IMR-90 (cell line): ENCODE measurements at regions not wholly inside any gene's neighbourhood (a gene's known extent, or its start where the extent isn't known, plus 50 kb on each side); places are given as distances from the start of the nearest gene placed in this dataset.

Source experiments
- ATAC-seq: fragments of 200-7000 bp; cut with Tn5 transposase; 2 replicates; pipeline ENCODE4 v1.9.1; 2020; ENCODE audit warnings: low read depth, mild to moderate bottlenecking, moderate library complexity
- BruUV-seq: library from RNA; stranded (reverse); fragments of 400-500 nt; replicated peaks from 2 replicates; lab custom pipeline; 2021; lab: Mats Ljungman, UMichigan
- CTCF ChIA-PET: fragments of 300-600 bp; formaldehyde crosslinking; extraction: SDS; loops from one replicate; lab custom pipeline; 2021; ENCODE audit warnings: antibody characterized with exemption; lab: Yijun Ruan, JAX
- POLR2A ChIA-PET: fragments of 300-600 bp; sonication (Branson Sonifier 250); formaldehyde crosslinking; loops from one replicate; lab custom pipeline; 2022; ENCODE audit warnings: antibody characterized with exemption; ENCODE audit not compliant: unreplicated experiment; lab: Charles Lee
- DNase-seq: peaks from one replicate; pipeline ENCODE4 v3.0.0; 2013
- H2AFZ ChIP-seq: replicated peaks from 2 replicates; pipeline ENCODE3; 2013; ENCODE audit warnings: low read length, mild to moderate bottlenecking; ENCODE audit not compliant: poor library complexity
- H2AK5ac ChIP-seq: 2 replicates; pipeline ENCODE4 v1.6.1; 2013; ENCODE audit warnings: low read depth, low read length, inconsistent platforms
- H2AK9ac ChIP-seq: replicated peaks from 2 replicates; pipeline ENCODE3; 2013; ENCODE audit warnings: mild to moderate bottlenecking, low read depth, low read length, moderate library complexity; ENCODE audit not compliant: poor library complexity
- H2BK120ac ChIP-seq: 2 replicates; pipeline ENCODE4 v1.6.1; 2013; ENCODE audit warnings: low read depth, low read length, inconsistent platforms
- H2BK15ac ChIP-seq: 3 replicates; pipeline ENCODE4 v1.6.1; 2013; ENCODE audit warnings: low read depth, low read length, inconsistent platforms
- H2BK20ac ChIP-seq: 2 replicates; pipeline ENCODE4 v1.6.1; 2013; ENCODE audit warnings: low read depth, mild to moderate bottlenecking, inconsistent platforms, low read length, moderate library complexity
- H2BK5ac ChIP-seq: 2 replicates; pipeline ENCODE4 v1.6.1; 2013; ENCODE audit warnings: mild to moderate bottlenecking, low read depth, low read length, inconsistent platforms; ENCODE audit not compliant: poor library complexity, severe bottlenecking
- H3K14ac ChIP-seq: replicated peaks from 2 replicates; pipeline ENCODE4 v1.6.1; 2013; ENCODE audit warnings: low read depth, low read length, inconsistent platforms
- H3K18ac ChIP-seq: 2 replicates; pipeline ENCODE4 v1.6.1; 2013; ENCODE audit warnings: low read depth, low read length, control low read depth
- H3K23ac ChIP-seq: 2 replicates; pipeline ENCODE4 v1.6.1; 2013; ENCODE audit warnings: low read depth, low read length, inconsistent platforms
- H3K27ac ChIP-seq: 2 replicates; pipeline ENCODE4 v1.5.1; 2013; ENCODE audit warnings: mild to moderate bottlenecking, control low read depth, low read length; ENCODE audit not compliant: insufficient read depth
- H3K27me3 ChIP-seq: 2 replicates; pipeline ENCODE4 v1.6.1; 2013; ENCODE audit warnings: low read length; ENCODE audit not compliant: control insufficient read depth, insufficient read depth
- H3K36me3 ChIP-seq: 2 replicates; pipeline ENCODE4 v1.6.1; 2013; ENCODE audit warnings: low read length, mixed read lengths; ENCODE audit not compliant: control insufficient read depth, insufficient read depth
- H3K4ac ChIP-seq: 2 replicates; pipeline ENCODE4 v1.6.1; 2013; ENCODE audit warnings: low read depth, low read length, inconsistent platforms
- H3K4me1 ChIP-seq: 2 replicates; pipeline ENCODE4 v1.6.1; 2013; ENCODE audit warnings: low read length, mixed read lengths; ENCODE audit not compliant: control insufficient read depth, insufficient read depth
- H3K4me2 ChIP-seq: 2 replicates; pipeline ENCODE4 v1.6.1; 2013; ENCODE audit warnings: low read depth, mild to moderate bottlenecking, control low read depth, low read length, moderate library complexity
- H3K4me3 ChIP-seq: 2 replicates; pipeline ENCODE4 v1.5.1; 2013; ENCODE audit warnings: low read depth, mild to moderate bottlenecking, control low read depth, low read length, moderate library complexity; ENCODE audit not compliant: insufficient read depth
- H3K56ac ChIP-seq: 2 replicates; pipeline ENCODE4 v1.6.1; 2013; ENCODE audit warnings: low read length, inconsistent platforms; ENCODE audit not compliant: insufficient read depth; ENCODE audit errors: extremely low read depth
- H3K79me1 ChIP-seq, 2 experiments: 2 replicates each; pipeline ENCODE4 v1.6.1; 2013; ENCODE audit warnings: low read length in 2 of 2, inconsistent platforms in 1 of 2, low read depth in 1 of 2
- H3K9ac ChIP-seq: 2 replicates; pipeline ENCODE4 v1.6.1; 2013; ENCODE audit warnings: low read depth, low read length, control low read depth
- H3K9me1 ChIP-seq: 2 replicates; pipeline ENCODE4 v1.6.1; 2013; ENCODE audit warnings: low read length, inconsistent platforms; ENCODE audit not compliant: insufficient read depth
- H3K9me3 ChIP-seq: 2 replicates; pipeline ENCODE4 v1.6.1; 2013; ENCODE audit warnings: low read length; ENCODE audit not compliant: control insufficient read depth, insufficient read depth
- H4K20me1 ChIP-seq: 2 replicates; pipeline ENCODE4 v1.6.1; 2013; ENCODE audit warnings: low read length, inconsistent platforms; ENCODE audit not compliant: insufficient read depth
- H4K5ac ChIP-seq: 2 replicates; pipeline ENCODE4 v1.6.1; 2013; ENCODE audit warnings: mild to moderate bottlenecking, low read depth, low read length, control low read depth
- H4K8ac ChIP-seq, 2 experiments: 2 replicates each; pipeline ENCODE4 v1.6.1; 2013; ENCODE audit warnings: low read depth in 2 of 2, low read length in 2 of 2, control low read depth in 1 of 2, inconsistent platforms in 1 of 2
- H4K91ac ChIP-seq: 2 replicates; pipeline ENCODE4 v1.6.1; 2013; ENCODE audit warnings: low read depth, low read length, inconsistent platforms; ENCODE audit not compliant: insufficient read depth
- BHLHE40 ChIP-seq: fragments of 150-350 bp; IDR thresholded peaks from 2 replicates; pipeline ENCODE4 v1.6.1; 2016; ENCODE audit warnings: mild to moderate bottlenecking, low read depth, low read length
- MAZ ChIP-seq: IDR thresholded peaks from 2 replicates; pipeline ENCODE4 v1.6.1; 2012; ENCODE audit warnings: low read depth, mild to moderate bottlenecking, low read length, improper control_type of control experiment, moderate library complexity, borderline replicate concordance
- MXI1 ChIP-seq: IDR thresholded peaks from 2 replicates; pipeline ENCODE4 v1.6.1; 2012; ENCODE audit warnings: low read depth, mild to moderate bottlenecking, low read length, moderate library complexity, borderline replicate concordance
- NFE2L2 ChIP-seq: fragments of 150-350 bp; IDR thresholded peaks from 2 replicates; pipeline ENCODE4 v1.6.1; 2016; ENCODE audit warnings: low read depth, mild to moderate bottlenecking, low read length
- POLR2A ChIP-seq: IDR thresholded peaks from 2 replicates; pipeline ENCODE4 v1.6.1; 2012; ENCODE audit warnings: mild to moderate bottlenecking, low read depth, low read length
- RAD21 ChIP-seq: IDR thresholded peaks from 2 replicates; pipeline ENCODE4 v1.6.1; 2012; ENCODE audit warnings: low read length, improper control_type of control experiment
- RFX5 ChIP-seq: IDR thresholded peaks from 2 replicates; pipeline ENCODE4 v1.8.0; 2012; ENCODE audit warnings: low read depth, mild to moderate bottlenecking, low read length, moderate library complexity
- SMC3 ChIP-seq: fragments of 150-350 bp; IDR thresholded peaks from 2 replicates; pipeline ENCODE4 v1.6.1; 2016; ENCODE audit warnings: low read depth, mild to moderate bottlenecking, antibody characterized with exemption, low read length, moderate library complexity
- WGBS, 2 experiments: methylation state at CpG; one replicate each; pipeline versions ENCODE4 v1.1.5 to v1.1.7; 2013; ENCODE audit warnings: missing lambda C conversion rate in 2 of 2; ENCODE audit not compliant: insufficient read length in 1 of 2; ENCODE audit errors: extremely low coverage in 2 of 2; 5-methylcytosine and 5-hydroxymethylcytosine counted together
- dilution Hi-C: fragments of 300-500 bp; cut with HindIII; formaldehyde crosslinking; loops from one replicate; pipeline ENCODE4 v1.14.3; 2018; ENCODE audit warnings: low sequenced_read_pairs; ENCODE audit not compliant: unreplicated experiment
- in situ Hi-C: fragments of 300-500 bp; cut with MboI; formaldehyde crosslinking; loops from 3 replicates; pipeline ENCODE4 v1.14.3; 2019; ENCODE audit warnings: low sequenced_read_pairs, inconsistent platforms, mixed read lengths
- intact Hi-C: fragments of 100-400 bp; cut with micrococcal nuclease; formaldehyde crosslinking; loops from 2 replicates; pipeline ENCODE4 v1.10.0; 2022
- TF ChIP-seq, protein P1 (sequence below): conservative IDR thresholded peaks from 2 replicates; pipeline ENCODE4 v1.5.1; 2012; ENCODE audit warnings: mild to moderate bottlenecking, low read depth, low read length, improper control_type of control experiment
- TF ChIP-seq, protein P2 (sequence below): fragments of 150-350 bp; IDR thresholded peaks from 2 replicates; pipeline ENCODE4 v1.6.1; 2017; ENCODE audit warnings: mild to moderate bottlenecking, antibody characterized with exemption, low read length, low read depth

DNA sequence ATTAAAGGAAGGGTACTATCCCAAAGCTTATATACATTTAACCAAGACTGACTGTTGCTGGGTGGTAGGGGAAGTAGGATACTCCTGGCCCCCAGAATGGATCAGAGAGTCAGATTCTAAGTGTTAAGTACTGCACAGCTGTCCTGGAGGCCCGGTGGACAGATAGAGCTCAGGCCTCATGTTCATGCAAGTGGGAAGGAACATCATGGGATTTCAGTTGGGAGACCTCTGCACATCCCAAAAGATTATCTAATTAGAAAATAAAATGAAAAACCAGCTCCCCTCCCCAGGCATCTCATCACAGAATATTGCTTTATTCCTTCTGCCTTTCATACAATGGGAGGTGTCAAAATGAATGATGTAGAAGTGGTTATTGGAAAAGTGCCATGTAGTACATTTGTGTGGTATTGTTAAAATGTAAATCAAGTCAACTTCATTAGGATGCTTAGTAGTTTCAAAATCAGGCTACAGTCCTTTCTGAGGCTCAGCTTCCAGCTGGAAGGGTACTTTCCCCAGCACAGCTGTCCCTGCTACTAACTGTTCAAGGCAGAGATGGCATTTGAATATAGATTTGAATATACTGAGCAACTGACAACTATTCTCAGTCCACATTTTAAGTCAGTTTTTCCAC, 82.9 kb downstream of the SLC35B3 start:
- H2AFZ ChIP-seq, result no peak overlapping the region
- no peak overlapping the region for H3K9ac ChIP-seq
- no peak overlapping the region for H2AK9ac ChIP-seq
- no peaks in the 10 kb centered on the region for H3K36me3 ChIP-seq
- H2BK5ac ChIP-seq, result no peak overlapping the region
- no peak overlapping the region for H3K4me3 ChIP-seq
- dilution Hi-C loops, result no loop called here
- H3K4ac ChIP-seq, result no peak overlapping the region
- no peaks in the 10 kb centered on the region for H3K79me1 ChIP-seq
- DNase-seq (no peak), ATAC-seq (no peak)
- H2BK20ac ChIP-seq, result no peak overlapping the region
- no peak overlapping the region for H4K5ac ChIP-seq
- no peak overlapping the region for H2BK120ac ChIP-seq
- H3K27me3 ChIP-seq, result no peaks in the 10 kb centered on the region
- H3K14ac ChIP-seq, result no peak overlapping the region
- intact Hi-C loops, result no loop called here
- ChIA-PET POLR2A (no interaction called here), CTCF (no interaction called here)
- H3K4me1 ChIP-seq, result no peaks in the 10 kb centered on the region
- H3K4me2 ChIP-seq, result no peak overlapping the region
- no peak overlapping the region for H3K18ac ChIP-seq
- TF ChIP-seq RFX5 (no peak), BHLHE40 (no peak), MAZ (no peak), RAD21 (no peak), SMC3 (no peak), MXI1 (no peak), NFE2L2 (no peak), POLR2A (no peak)
- TF ChIP-seq, protein P1, sequence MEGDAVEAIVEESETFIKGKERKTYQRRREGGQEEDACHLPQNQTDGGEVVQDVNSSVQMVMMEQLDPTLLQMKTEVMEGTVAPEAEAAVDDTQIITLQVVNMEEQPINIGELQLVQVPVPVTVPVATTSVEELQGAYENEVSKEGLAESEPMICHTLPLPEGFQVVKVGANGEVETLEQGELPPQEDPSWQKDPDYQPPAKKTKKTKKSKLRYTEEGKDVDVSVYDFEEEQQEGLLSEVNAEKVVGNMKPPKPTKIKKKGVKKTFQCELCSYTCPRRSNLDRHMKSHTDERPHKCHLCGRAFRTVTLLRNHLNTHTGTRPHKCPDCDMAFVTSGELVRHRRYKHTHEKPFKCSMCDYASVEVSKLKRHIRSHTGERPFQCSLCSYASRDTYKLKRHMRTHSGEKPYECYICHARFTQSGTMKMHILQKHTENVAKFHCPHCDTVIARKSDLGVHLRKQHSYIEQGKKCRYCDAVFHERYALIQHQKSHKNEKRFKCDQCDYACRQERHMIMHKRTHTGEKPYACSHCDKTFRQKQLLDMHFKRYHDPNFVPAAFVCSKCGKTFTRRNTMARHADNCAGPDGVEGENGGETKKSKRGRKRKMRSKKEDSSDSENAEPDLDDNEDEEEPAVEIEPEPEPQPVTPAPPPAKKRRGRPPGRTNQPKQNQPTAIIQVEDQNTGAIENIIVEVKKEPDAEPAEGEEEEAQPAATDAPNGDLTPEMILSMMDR, result no peak
- TF ChIP-seq, protein P2, sequence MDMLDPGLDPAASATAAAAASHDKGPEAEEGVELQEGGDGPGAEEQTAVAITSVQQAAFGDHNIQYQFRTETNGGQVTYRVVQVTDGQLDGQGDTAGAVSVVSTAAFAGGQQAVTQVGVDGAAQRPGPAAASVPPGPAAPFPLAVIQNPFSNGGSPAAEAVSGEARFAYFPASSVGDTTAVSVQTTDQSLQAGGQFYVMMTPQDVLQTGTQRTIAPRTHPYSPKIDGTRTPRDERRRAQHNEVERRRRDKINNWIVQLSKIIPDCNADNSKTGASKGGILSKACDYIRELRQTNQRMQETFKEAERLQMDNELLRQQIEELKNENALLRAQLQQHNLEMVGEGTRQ, result no peak
- no peak overlapping the region for H2BK15ac ChIP-seq
- H3K9me3 ChIP-seq, result peaks cover 3% of the 10 kb centered on the region; the same call in 1 of the 2 replicates
- H4K91ac ChIP-seq, result no peak overlapping the region
- H4K8ac ChIP-seq, result no peak overlapping the region
- no CpG with 5 or more reads among the region's 1 CpG for WGBS, 2 experiments
- H2AK5ac ChIP-seq, result no peak overlapping the region
- no peak overlapping the region for H3K27ac ChIP-seq
- in situ Hi-C loops, result no loop called here
- no peak overlapping the region for H3K56ac ChIP-seq
- no peaks in the 10 kb centered on the region for H3K9me1 ChIP-seq
- no peak overlapping the region for H3K23ac ChIP-seq
- BruUV-seq, result no TSS peak
- H4K20me1 ChIP-seq, result no peaks in the 10 kb centered on the region
